WTC11 (cell line): ENCODE measurements at regions not wholly inside any gene's neighbourhood (a gene's known extent, or its start where the extent isn't known, plus 50 kb on each side); places are given as distances from the start of the nearest gene placed in this dataset.

Source experiments
- CBFB ChIP-seq: sonication (generic); formaldehyde crosslinking; IDR thresholded peaks from 2 replicates; pipeline ENCODE4 v1.8.1; 2022; ENCODE audit warnings: mild to moderate bottlenecking, low read depth, missing genetic modification reagents
- CREM ChIP-seq: sonication (generic); formaldehyde crosslinking; IDR thresholded peaks from 2 replicates; pipeline ENCODE4 v1.8.1; 2022; ENCODE audit warnings: mild to moderate bottlenecking, missing genetic modification reagents, moderate library complexity
- CTCF ChIP-seq: fragments of 200-600 bp; IDR thresholded peaks from 2 replicates; pipeline ENCODE4 v1.8.0; 2022; ENCODE audit warnings: antibody characterized with exemption
- ESRRA ChIP-seq: sonication (generic); formaldehyde crosslinking; IDR thresholded peaks from 2 replicates; pipeline ENCODE4 v1.8.1; 2022; ENCODE audit warnings: mild to moderate bottlenecking, missing genetic modification reagents, borderline replicate concordance
- HMGXB4 ChIP-seq: sonication (generic); formaldehyde crosslinking; IDR thresholded peaks from 2 replicates; pipeline ENCODE4 v1.8.1; 2023; ENCODE audit warnings: mild to moderate bottlenecking, moderate library complexity, missing genetic modification reagents
- MLX ChIP-seq: sonication (generic); formaldehyde crosslinking; IDR thresholded peaks from 2 replicates; pipeline ENCODE4 v1.8.1; 2023; ENCODE audit warnings: mild to moderate bottlenecking, missing genetic modification reagents, moderate library complexity
- OVOL2 ChIP-seq: fragments of 250-450 bp; sonication (Bioruptor Pico); IDR thresholded peaks from 2 replicates; pipeline ENCODE4 v1.9.0; 2021; ENCODE audit warnings: mild to moderate bottlenecking, borderline replicate concordance
- STAT6 ChIP-seq: sonication (generic); formaldehyde crosslinking; conservative IDR thresholded peaks from 2 replicates; pipeline ENCODE4 v1.8.1; 2023; ENCODE audit warnings: mild to moderate bottlenecking, low read depth, missing genetic modification reagents, moderate library complexity
- USF1 ChIP-seq: sonication (generic); formaldehyde crosslinking; IDR thresholded peaks from 2 replicates; pipeline ENCODE4 v1.8.0; 2022; ENCODE audit warnings: mild to moderate bottlenecking, missing genetic modification reagents
- ZNF121 ChIP-seq: sonication (generic); formaldehyde crosslinking; IDR thresholded peaks from 2 replicates; pipeline ENCODE4 v1.8.0; 2023; ENCODE audit warnings: missing genetic modification reagents
- ZNF263 ChIP-seq: sonication (generic); formaldehyde crosslinking; IDR thresholded peaks from 2 replicates; pipeline ENCODE4 v1.8.1; 2022; ENCODE audit warnings: low read depth, mild to moderate bottlenecking, moderate library complexity, missing genetic modification reagents

- no peak for TF ChIP-seq CTCF
- no peak for TF ChIP-seq ZNF263 (CRISPR knock-in tag)
- no peak for TF ChIP-seq STAT6 (CRISPR knock-in tag)
- no peak for TF ChIP-seq ZNF121 (CRISPR knock-in tag)
- no peak for TF ChIP-seq OVOL2
- TF ChIP-seq ESRRA (CRISPR knock-in tag), result no peak
- no peak for TF ChIP-seq CREM
- no peak for TF ChIP-seq CBFB (CRISPR knock-in tag)
- no peak for TF ChIP-seq USF1 (CRISPR knock-in tag)
- no peak for TF ChIP-seq MLX
- no peak for TF ChIP-seq HMGXB4 (CRISPR knock-in tag)
These were observed 264.6 kb upstream of the RAB4A start for GRCh38 chr1:229006121-229006870.
